ENCODE measurements at regions not wholly inside any gene's neighbourhood (a gene's known extent, or its start where the extent isn't known, plus 50 kb on each side); places are given as distances from the start of the nearest gene placed in this dataset.

- Histone ChIP-seq H3K36me3 (ENCODE audit: control insufficient read depth in 1 of 2, insufficient read depth in 2 of 2, low read depth in 1 of 2, low read length in 2 of 2) (no peaks in the 10 kb centered on the region), H4K8ac (ENCODE audit: low read length) (no peak overlapping the region)
Measured at GRCh38 chr1:198948895-198949659, 310.2 kb downstream of the PTPRC start.

GRCh38 chr1:198950036-198950435 lies 311.2 kb downstream of the PTPRC start:
- Histone ChIP-seq H3K4me2 (ENCODE audit: low read length, poor library complexity, severe bottlenecking) (no peak overlapping the region), H3K79me1 (replicated peaks; ENCODE audit: low read length, poor library complexity, severe bottlenecking) (no peaks in the 10 kb centered on the region), H2AFZ (ENCODE audit: low read depth, low read length) (no peak overlapping the region), H4K8ac (ENCODE audit: low read length) (no peak overlapping the region), H3K23ac (ENCODE audit: low read length in 2 of 2) (no peak overlapping the region), H2BK12ac (ENCODE audit: low read length in 2 of 2) (no peak overlapping the region), H3K18ac (ENCODE audit: low read depth in 1 of 2, low read length in 2 of 2) (no peak overlapping the region), H2AK5ac (ENCODE audit: low read length, severe bottlenecking) (no peak overlapping the region), H2BK5ac (ENCODE audit: low read depth, low read length, poor library complexity, severe bottlenecking) (no peak overlapping the region), H2BK15ac (ENCODE audit: low read depth, poor library complexity, severe bottlenecking) (no peak overlapping the region), H2BK120ac (ENCODE audit: low read depth, low read length) (no peak overlapping the region), H3K4me1 (ENCODE audit: control insufficient read depth, insufficient read depth, low read depth, low read length) (no peaks in the 10 kb centered on the region), H3K27me3 (ENCODE audit: control insufficient read depth in 1 of 2, insufficient read depth in 1 of 2, low read length in 2 of 2) (no peaks in the 10 kb centered on the region), H3K27ac (ENCODE audit: low read length, poor library complexity, severe bottlenecking) (no peak overlapping the region), H3K4me3 (ENCODE audit: insufficient read depth in 1 of 2, low read depth in 1 of 2, low read length in 2 of 2) (no peak overlapping the region), H4K91ac (ENCODE audit: low read length) (no peak overlapping the region), H3K36me3 (ENCODE audit: control insufficient read depth in 1 of 2, insufficient read depth in 2 of 2, low read depth in 1 of 2, low read length in 2 of 2) (no peaks in the 10 kb centered on the region), H3K9me3 (ENCODE audit: control insufficient read depth, low read length) (peaks cover 9% of the 10 kb centered on the region), H3K9ac (ENCODE audit: low read length) (no peak overlapping the region), H3K4ac (ENCODE audit: low read depth in 1 of 2, low read length in 2 of 2) (no peak overlapping the region), H3K14ac (ENCODE audit: low read length in 2 of 2) (no peak overlapping the region)
- WGBS = 97% methylated on average over 2 of the region's 3 CpGs
- DNase-seq = no peak

More at GRCh38 chr1:198948895-198949659, 310.2 kb downstream of the PTPRC start:
- Histone ChIP-seq H2AFZ (ENCODE audit: low read depth, low read length) (no peak overlapping the region), H3K14ac (ENCODE audit: low read length in 2 of 2) (no peak overlapping the region), H3K4ac (ENCODE audit: low read depth in 1 of 2, low read length in 2 of 2) (no peak overlapping the region), H4K91ac (ENCODE audit: low read length) (no peak overlapping the region), H2BK12ac (ENCODE audit: low read length in 2 of 2) (no peak overlapping the region), H2BK15ac (ENCODE audit: low read depth, poor library complexity, severe bottlenecking) (no peak overlapping the region), H3K27ac (ENCODE audit: low read length, poor library complexity, severe bottlenecking) (no peak overlapping the region), H3K18ac (ENCODE audit: low read depth in 1 of 2, low read length in 2 of 2) (no peak overlapping the region), H3K4me2 (ENCODE audit: low read length, poor library complexity, severe bottlenecking) (no peak overlapping the region), H2AK5ac (ENCODE audit: low read length, severe bottlenecking) (no peak overlapping the region), H2BK120ac (ENCODE audit: low read depth, low read length) (no peak overlapping the region), H3K4me1 (ENCODE audit: control insufficient read depth, insufficient read depth, low read depth, low read length) (no peaks in the 10 kb centered on the region), H3K79me1 (replicated peaks; ENCODE audit: low read length, poor library complexity, severe bottlenecking) (no peaks in the 10 kb centered on the region), H3K27me3 (ENCODE audit: control insufficient read depth in 1 of 2, insufficient read depth in 1 of 2, low read length in 2 of 2) (no peaks in the 10 kb centered on the region), H3K4me3 (ENCODE audit: insufficient read depth in 1 of 2, low read depth in 1 of 2, low read length in 2 of 2) (no peak overlapping the region), H2BK5ac (ENCODE audit: low read depth, low read length, poor library complexity, severe bottlenecking) (no peak overlapping the region), H3K9me3 (ENCODE audit: control insufficient read depth, low read length) (no peaks in the 10 kb centered on the region), H3K23ac (ENCODE audit: low read length in 2 of 2) (no peak overlapping the region), H3K9ac (ENCODE audit: low read length) (no peak overlapping the region)
- DNase-seq = no peak
- WGBS = 96% methylated on average over 28 of the region's 28 CpGs

- DNase-seq = no peak
- Histone ChIP-seq H4K8ac (ENCODE audit: low read length) (no peak overlapping the region), H2BK15ac (ENCODE audit: low read depth, poor library complexity, severe bottlenecking) (no peak overlapping the region), H3K18ac (ENCODE audit: low read depth in 1 of 2, low read length in 2 of 2) (no peak overlapping the region), H3K14ac (ENCODE audit: low read length in 2 of 2) (no peak overlapping the region), H3K4me3 (ENCODE audit: insufficient read depth in 1 of 2, low read depth in 1 of 2, low read length in 2 of 2) (no peak overlapping the region), H2AFZ (ENCODE audit: low read depth, low read length) (no peak overlapping the region), H3K27me3 (ENCODE audit: control insufficient read depth in 1 of 2, insufficient read depth in 1 of 2, low read length in 2 of 2) (no peaks in the 10 kb centered on the region), H3K27ac (ENCODE audit: low read length, poor library complexity, severe bottlenecking) (no peak overlapping the region), H2AK5ac (ENCODE audit: low read length, severe bottlenecking) (no peak overlapping the region), H2BK120ac (ENCODE audit: low read depth, low read length) (no peak overlapping the region), H3K4me1 (ENCODE audit: control insufficient read depth, insufficient read depth, low read depth, low read length) (no peaks in the 10 kb centered on the region), H3K9ac (ENCODE audit: low read length) (no peak overlapping the region), H3K23ac (ENCODE audit: low read length in 2 of 2) (no peak overlapping the region), H3K9me3 (ENCODE audit: control insufficient read depth, low read length) (peaks cover 19% of the 10 kb centered on the region), H3K4ac (ENCODE audit: low read depth in 1 of 2, low read length in 2 of 2) (no peak overlapping the region), H3K36me3 (ENCODE audit: control insufficient read depth in 1 of 2, insufficient read depth in 2 of 2, low read depth in 1 of 2, low read length in 2 of 2) (no peaks in the 10 kb centered on the region), H4K91ac (ENCODE audit: low read length) (no peak overlapping the region), H3K79me1 (replicated peaks; ENCODE audit: low read length, poor library complexity, severe bottlenecking) (no peaks in the 10 kb centered on the region), H3K4me2 (ENCODE audit: low read length, poor library complexity, severe bottlenecking) (no peak overlapping the region), H2BK12ac (ENCODE audit: low read length in 2 of 2) (no peak overlapping the region), H2BK5ac (ENCODE audit: low read depth, low read length, poor library complexity, severe bottlenecking) (no peak overlapping the region)
Measured at GRCh38 chr1:198955085-198955484, 316.2 kb downstream of the PTPRC start.

GRCh38 chr1:198957044-198957443 lies 318.2 kb downstream of the PTPRC start:
- Histone ChIP-seq H3K9ac (ENCODE audit: low read length) (no peak overlapping the region), H2BK5ac (ENCODE audit: low read depth, low read length, poor library complexity, severe bottlenecking) (no peak overlapping the region), H3K18ac (ENCODE audit: low read depth in 1 of 2, low read length in 2 of 2) (no peak overlapping the region), H2BK15ac (ENCODE audit: low read depth, poor library complexity, severe bottlenecking) (no peak overlapping the region), H3K36me3 (ENCODE audit: control insufficient read depth in 1 of 2, insufficient read depth in 2 of 2, low read depth in 1 of 2, low read length in 2 of 2) (no peaks in the 10 kb centered on the region), H4K8ac (ENCODE audit: low read length) (no peak overlapping the region), H2BK12ac (ENCODE audit: low read length in 2 of 2) (no peak overlapping the region), H3K4me2 (ENCODE audit: low read length, poor library complexity, severe bottlenecking) (no peak overlapping the region), H2AFZ (ENCODE audit: low read depth, low read length) (no peak overlapping the region), H3K9me3 (ENCODE audit: control insufficient read depth, low read length) (peaks cover 22% of the 10 kb centered on the region), H3K4me1 (ENCODE audit: control insufficient read depth, insufficient read depth, low read depth, low read length) (no peaks in the 10 kb centered on the region), H3K14ac (ENCODE audit: low read length in 2 of 2) (no peak overlapping the region), H3K23ac (ENCODE audit: low read length in 2 of 2) (no peak overlapping the region), H3K4me3 (ENCODE audit: insufficient read depth in 1 of 2, low read depth in 1 of 2, low read length in 2 of 2) (no peak overlapping the region), H3K27me3 (ENCODE audit: control insufficient read depth in 1 of 2, insufficient read depth in 1 of 2, low read length in 2 of 2) (no peaks in the 10 kb centered on the region), H2AK5ac (ENCODE audit: low read length, severe bottlenecking) (no peak overlapping the region), H4K91ac (ENCODE audit: low read length) (no peak overlapping the region), H3K79me1 (replicated peaks; ENCODE audit: low read length, poor library complexity, severe bottlenecking) (no peaks in the 10 kb centered on the region), H2BK120ac (ENCODE audit: low read depth, low read length) (no peak overlapping the region), H3K27ac (ENCODE audit: low read length, poor library complexity, severe bottlenecking) (no peak overlapping the region), H3K4ac (ENCODE audit: low read depth in 1 of 2, low read length in 2 of 2) (no peak overlapping the region)
- WGBS = no CpG with 5 or more reads among the region's 1 CpG
- DNase-seq = no peak

All from mesenchymal stem cell (in vitro differentiated cells and primary cell).